ENCODE measurements at regions not wholly inside any gene's neighbourhood (a gene's known extent, or its start where the extent isn't known, plus 50 kb on each side); places are given as distances from the start of the nearest gene placed in this dataset.
"Not testable (repeated sequence)": the region's sequence is repeated elsewhere in the genome, so short reads cannot be mapped to it uniquely, and the experiment has no call there.

- no peak for DNase-seq
These were observed 79.9 kb upstream of the EN2 start for GRCh38 chr7:155377838-155378579.

- DNase-seq: no peak
These were observed 79.4 kb upstream of the EN2 start for GRCh38 chr7:155378580-155378934.

- DNase-seq: no peak
These were observed 78.7 kb upstream of the EN2 start for GRCh38 chr7:155378959-155379871.

GRCh38 chr7:155380221-155380861 is 77.6 kb upstream of the EN2 start:
- DNase-seq: peak; percentile 70

GRCh38 chr7:155380976-155381851 is 76.7 kb upstream of the EN2 start:
- no peak for DNase-seq

GRCh38 chr7:155381852-155382801 is 75.8 kb upstream of the EN2 start:
- DNase-seq: no peak

GRCh38 chr7:155382802-155383171 is 75.1 kb upstream of the EN2 start:
- no peak for DNase-seq

GRCh38 chr7:155383756-155384491 is 74.0 kb upstream of the EN2 start:
- no peak for DNase-seq

GRCh38 chr7:155384751-155385150 is 73.2 kb upstream of the EN2 start:
- no peak for DNase-seq

GRCh38 chr7:155385182-155385581 is 72.7 kb upstream of the EN2 start:
- DNase-seq: not testable (repeated sequence)

- DNase-seq: no peak
These were observed 71.3 kb upstream of the EN2 start for GRCh38 chr7:155386608-155387007.

- DNase-seq: no peak
These were observed 70.8 kb upstream of the EN2 start for GRCh38 chr7:155387066-155387620.

GRCh38 chr7:155388561-155388960 is 69.4 kb upstream of the EN2 start:
- DNase-seq: no peak

- no peak for DNase-seq
These were observed 66.5 kb upstream of the EN2 start for GRCh38 chr7:155391414-155391813.

GRCh38 chr7:155392726-155393570 is 65.0 kb upstream of the EN2 start:
- DNase-seq: no peak

- no peak for DNase-seq
These were observed 63.5 kb upstream of the EN2 start for GRCh38 chr7:155394413-155394812.

GRCh38 chr7:155395176-155395797 is 62.6 kb upstream of the EN2 start:
- no peak for DNase-seq

GRCh38 chr7:155396661-155397060 is 61.3 kb upstream of the EN2 start:
- no peak for DNase-seq
